Epithelial cell of proximal tubule (primary cell): ENCODE measurements at regions not wholly inside any gene's neighbourhood (a gene's known extent, or its start where the extent isn't known, plus 50 kb on each side); places are given as distances from the start of the nearest gene placed in this dataset.

ENCODE experiments used
- DNase-seq: peaks from one replicate; pipeline ENCODE4 v3.0.0-alpha.2; 2011; ENCODE audit warnings: low read depth
- H3K4me3 ChIP-seq: 2 replicates; pipeline ENCODE4 v1.5.1; 2011; ENCODE audit warnings: low read depth, mild to moderate bottlenecking, low read length
- CTCF ChIP-seq: conservative IDR thresholded peaks from 2 replicates; pipeline ENCODE4 v1.5.1; 2012; ENCODE audit warnings: low read depth, mild to moderate bottlenecking, low read length

GRCh38 chr9:29999645-30000044, 2384.8 kb upstream of the ACO1 start:
- no peak for DNase-seq
- TF ChIP-seq CTCF, result no peak
- no peak overlapping the region for H3K4me3 ChIP-seq

- TF ChIP-seq CTCF, result no peak
- no peak for DNase-seq
- no peak overlapping the region for H3K4me3 ChIP-seq
Measured at GRCh38 chr9:30010691-30011090, 2373.8 kb upstream of the ACO1 start.

GRCh38 chr9:30012622-30013021, 2371.8 kb upstream of the ACO1 start:
- TF ChIP-seq CTCF, result no peak
- no peak for DNase-seq
- no peak overlapping the region for H3K4me3 ChIP-seq

GRCh38 chr9:30015073-30015472, 2369.4 kb upstream of the ACO1 start:
- no peak for DNase-seq
- no peak for TF ChIP-seq CTCF
- H3K4me3 ChIP-seq, result no peak overlapping the region

- no peak for DNase-seq
- TF ChIP-seq CTCF, result no peak
- no peak overlapping the region for H3K4me3 ChIP-seq
Measured at GRCh38 chr9:30020161-30020560, 2364.3 kb upstream of the ACO1 start.

- DNase-seq, result no peak
- TF ChIP-seq CTCF, result no peak
- no peak overlapping the region for H3K4me3 ChIP-seq
Measured at GRCh38 chr9:30035761-30036160, 2348.7 kb upstream of the ACO1 start.

GRCh38 chr9:30036558-30036957, 2347.9 kb upstream of the ACO1 start:
- TF ChIP-seq CTCF, result no peak
- H3K4me3 ChIP-seq, result no peak overlapping the region
- DNase-seq, result no peak
